ENCODE measurements at regions not wholly inside any gene's neighbourhood (a gene's known extent, or its start where the extent isn't known, plus 50 kb on each side); places are given as distances from the start of the nearest gene placed in this dataset.

DNA sequence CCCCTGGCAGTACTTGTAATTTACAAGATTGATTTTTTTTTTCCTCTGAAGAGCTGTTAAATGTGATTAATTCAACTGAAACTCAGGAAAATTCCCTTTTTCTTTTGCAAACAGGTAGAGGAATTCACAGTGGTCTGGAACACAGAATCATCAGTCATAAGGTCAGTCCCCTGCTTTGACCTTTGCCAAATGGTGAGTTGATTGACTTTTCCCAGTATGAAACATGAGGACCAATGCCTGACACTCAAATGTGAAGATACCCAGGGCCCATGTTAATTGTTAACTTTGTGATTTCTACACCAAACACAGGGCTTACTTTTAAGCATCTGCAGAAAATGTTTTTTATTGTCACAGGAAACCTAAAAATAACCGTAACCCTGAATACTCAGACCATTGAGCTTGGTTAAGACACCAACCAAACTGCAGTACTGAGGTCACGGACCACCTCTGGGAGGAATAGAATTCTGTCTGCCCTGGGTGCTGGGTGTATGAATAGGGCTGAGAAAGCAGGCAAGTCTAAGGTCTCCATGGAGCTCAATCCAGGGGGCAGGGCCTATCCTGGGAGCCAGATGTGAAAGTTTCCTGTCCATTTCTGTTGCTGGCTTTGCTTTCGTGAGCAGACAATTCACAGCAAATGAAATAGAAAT is 192.4 kb downstream of the TMX1 start:
- CTCF ChIA-PET: interaction anchor here (1.7 kb wide), 1 partner anchor 348 kb away, joined by 6 read pairs; no protein-coding TSS in a partner anchor
- POLR2A ChIA-PET: no interaction called here
- TF ChIP-seq, protein P1, sequence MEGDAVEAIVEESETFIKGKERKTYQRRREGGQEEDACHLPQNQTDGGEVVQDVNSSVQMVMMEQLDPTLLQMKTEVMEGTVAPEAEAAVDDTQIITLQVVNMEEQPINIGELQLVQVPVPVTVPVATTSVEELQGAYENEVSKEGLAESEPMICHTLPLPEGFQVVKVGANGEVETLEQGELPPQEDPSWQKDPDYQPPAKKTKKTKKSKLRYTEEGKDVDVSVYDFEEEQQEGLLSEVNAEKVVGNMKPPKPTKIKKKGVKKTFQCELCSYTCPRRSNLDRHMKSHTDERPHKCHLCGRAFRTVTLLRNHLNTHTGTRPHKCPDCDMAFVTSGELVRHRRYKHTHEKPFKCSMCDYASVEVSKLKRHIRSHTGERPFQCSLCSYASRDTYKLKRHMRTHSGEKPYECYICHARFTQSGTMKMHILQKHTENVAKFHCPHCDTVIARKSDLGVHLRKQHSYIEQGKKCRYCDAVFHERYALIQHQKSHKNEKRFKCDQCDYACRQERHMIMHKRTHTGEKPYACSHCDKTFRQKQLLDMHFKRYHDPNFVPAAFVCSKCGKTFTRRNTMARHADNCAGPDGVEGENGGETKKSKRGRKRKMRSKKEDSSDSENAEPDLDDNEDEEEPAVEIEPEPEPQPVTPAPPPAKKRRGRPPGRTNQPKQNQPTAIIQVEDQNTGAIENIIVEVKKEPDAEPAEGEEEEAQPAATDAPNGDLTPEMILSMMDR (IDR thresholded peaks at IDR 0.05; ENCODE audit: control extremely low read depth, extremely low read depth, low read depth, missing control alignments): no peak
- DNase-seq (ENCODE audit: extremely low spot score): no peak

DNA sequence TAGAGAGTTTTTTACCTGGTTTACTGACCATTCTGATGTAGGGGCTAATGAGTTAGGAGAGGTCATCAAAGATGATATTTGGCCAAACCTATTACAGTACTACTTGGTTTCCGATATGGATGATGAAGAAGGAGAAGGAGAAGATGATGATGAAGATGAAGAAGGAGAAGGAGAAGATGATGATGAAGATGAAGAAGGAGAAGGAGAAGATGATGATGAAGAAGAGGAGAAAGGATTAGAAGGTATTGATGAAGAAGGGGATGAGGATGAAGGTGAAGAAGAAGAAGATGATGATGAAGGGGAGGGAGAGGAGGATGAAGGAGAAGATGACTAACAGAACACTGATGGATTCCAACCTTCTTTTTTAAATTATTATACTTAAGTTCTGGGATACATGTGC is 196.6 kb downstream of the TMX1 start:
- ChIA-PET POLR2A (no interaction called here), CTCF (no interaction called here)
- TF ChIP-seq, protein P1 (IDR thresholded peaks at IDR 0.05; ENCODE audit: control extremely low read depth, extremely low read depth, low read depth, missing control alignments): no peak
- no peak for DNase-seq (ENCODE audit: extremely low spot score)

DNA sequence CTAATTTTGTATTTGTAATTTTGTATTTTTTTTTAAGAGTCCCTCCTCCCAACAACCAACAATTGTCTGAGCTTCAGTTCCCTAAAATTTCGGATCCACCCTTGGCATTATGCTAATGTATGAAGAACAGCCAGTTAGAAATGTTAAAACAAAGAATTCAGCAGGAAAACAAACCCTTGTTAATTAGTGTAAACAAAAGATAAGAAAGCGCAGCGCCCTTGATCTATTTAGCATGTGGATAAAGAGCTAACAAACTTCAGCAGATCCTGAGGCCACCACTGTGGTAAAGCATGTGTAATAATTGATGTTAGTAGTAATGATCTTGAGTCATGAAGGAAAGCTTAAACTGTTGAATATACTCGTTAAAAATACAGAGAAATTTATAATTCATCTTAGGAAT is 199.8 kb downstream of the TMX1 start:
- no peak for DNase-seq (ENCODE audit: extremely low spot score)
- TF ChIP-seq, protein P1 (IDR thresholded peaks at IDR 0.05; ENCODE audit: control extremely low read depth, extremely low read depth, low read depth, missing control alignments): no peak
- POLR2A ChIA-PET: no interaction called here
- CTCF ChIA-PET: interaction anchor here (1.1 kb wide), 1 partner anchor 86 kb away, joined by 3 read pairs; no protein-coding TSS in a partner anchor

DNA sequence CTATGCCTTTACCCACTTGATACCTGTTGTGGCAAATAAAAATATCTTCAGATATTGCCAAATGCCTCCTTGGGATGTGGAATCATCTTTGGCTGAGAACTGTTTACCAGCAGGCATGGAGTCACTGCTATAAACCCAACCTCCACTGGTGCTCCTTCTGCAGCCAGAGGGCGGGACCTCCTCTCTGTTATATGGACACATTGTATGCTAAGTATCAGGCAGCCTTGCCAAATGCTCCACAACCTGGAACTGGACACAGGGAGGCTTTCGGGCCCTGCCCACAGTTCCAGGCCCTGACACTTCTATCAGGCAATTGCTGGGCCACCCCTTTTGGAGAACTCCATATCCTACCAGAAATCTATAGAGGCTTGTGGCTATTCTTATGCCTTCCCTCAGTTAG is 201.0 kb downstream of the TMX1 start:
- POLR2A ChIA-PET: no interaction called here
- no peak for DNase-seq (ENCODE audit: extremely low spot score)
- TF ChIP-seq, protein P1 (IDR thresholded peaks at IDR 0.05; ENCODE audit: control extremely low read depth, extremely low read depth, low read depth, missing control alignments): no peak
- CTCF ChIA-PET: interaction anchor here (1.1 kb wide), 1 partner anchor 12 kb away, joined by 3 read pairs; no protein-coding TSS in a partner anchor

DNA sequence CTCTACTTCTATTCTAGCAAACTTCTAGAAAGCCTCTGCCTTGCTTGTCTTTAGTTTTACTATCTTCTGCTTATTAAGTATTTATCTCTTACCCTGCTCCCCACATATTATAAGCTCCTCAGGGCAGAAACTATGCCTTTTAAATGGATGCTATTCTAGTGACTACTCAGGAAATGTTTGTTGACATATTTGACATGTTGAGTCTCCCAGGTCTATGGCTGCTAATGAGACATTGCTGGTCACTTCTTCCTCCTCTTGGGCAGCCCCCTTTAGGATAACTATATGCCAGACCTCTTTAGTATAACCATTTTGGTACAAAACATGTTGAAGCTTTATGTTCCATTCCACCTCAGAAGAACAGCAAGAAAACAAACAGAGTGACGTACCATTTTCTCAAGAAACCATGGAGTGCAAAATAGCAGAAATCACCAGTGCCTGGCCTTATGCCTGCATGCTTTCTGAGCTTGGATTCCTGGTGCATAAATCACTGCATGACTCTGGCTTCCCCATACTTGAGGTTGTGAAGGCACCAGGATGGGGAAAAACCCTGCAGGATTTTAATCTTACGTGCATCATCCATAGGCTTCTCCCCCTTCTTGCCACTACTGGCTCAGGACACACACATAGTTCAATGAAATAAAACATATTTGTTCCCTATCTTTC is 202.6 kb downstream of the TMX1 start:
- ChIA-PET CTCF (no interaction called here), POLR2A (no interaction called here)

DNA sequence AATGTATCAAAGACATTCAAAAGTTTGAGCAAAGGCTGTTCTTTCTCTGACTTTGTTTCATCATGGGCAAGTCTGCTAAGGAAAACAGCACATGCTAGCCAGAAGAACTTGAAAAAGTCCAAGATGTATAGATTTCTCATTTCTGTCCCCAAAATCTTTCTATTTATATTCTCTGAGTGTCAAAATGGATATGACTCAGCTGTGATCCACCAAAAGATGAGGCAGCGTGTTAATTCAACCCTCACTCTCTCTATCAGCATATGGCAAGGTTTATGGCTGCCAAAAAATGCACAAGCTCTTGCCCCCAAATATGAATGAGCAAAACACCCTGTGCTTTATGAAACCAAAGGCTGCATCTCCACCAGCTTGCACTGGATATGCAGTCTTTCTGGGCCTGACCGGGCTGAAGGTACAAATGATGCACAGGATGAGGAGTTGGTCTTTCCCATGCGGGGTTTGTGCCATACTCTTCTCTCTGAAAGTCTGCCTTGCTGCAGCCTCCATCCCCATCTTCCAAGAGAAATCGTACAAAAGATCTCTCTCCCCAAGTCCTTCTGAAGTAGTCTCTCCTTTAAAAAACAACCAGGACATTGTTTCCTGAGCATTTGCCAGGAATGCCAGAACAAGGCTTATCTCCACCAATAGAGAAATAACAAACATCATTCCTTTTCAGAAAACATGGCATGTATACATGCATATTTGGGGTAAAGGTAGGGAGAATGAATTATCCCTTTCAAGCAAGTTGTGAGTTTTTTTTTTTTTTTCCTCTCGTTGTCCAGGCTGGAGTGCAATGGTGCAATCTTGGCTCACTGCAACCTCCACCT is 203.4 kb downstream of the TMX1 start:
- POLR2A ChIA-PET: no interaction called here
- CTCF ChIA-PET: no interaction called here
- TF ChIP-seq, protein P1 (IDR thresholded peaks at IDR 0.05; ENCODE audit: control extremely low read depth, extremely low read depth, low read depth, missing control alignments): no peak
- DNase-seq (ENCODE audit: extremely low spot score): no peak

More for the DNA sequence above, 202.6 kb downstream of the TMX1 start:
- TF ChIP-seq, protein P1 (IDR thresholded peaks at IDR 0.05; ENCODE audit: control extremely low read depth, extremely low read depth, low read depth, missing control alignments): no peak
- no peak for DNase-seq (ENCODE audit: extremely low spot score)
